ENCODE measurements at regions not wholly inside any gene's neighbourhood (a gene's known extent, or its start where the extent isn't known, plus 50 kb on each side); places are given as distances from the start of the nearest gene placed in this dataset.

DNA sequence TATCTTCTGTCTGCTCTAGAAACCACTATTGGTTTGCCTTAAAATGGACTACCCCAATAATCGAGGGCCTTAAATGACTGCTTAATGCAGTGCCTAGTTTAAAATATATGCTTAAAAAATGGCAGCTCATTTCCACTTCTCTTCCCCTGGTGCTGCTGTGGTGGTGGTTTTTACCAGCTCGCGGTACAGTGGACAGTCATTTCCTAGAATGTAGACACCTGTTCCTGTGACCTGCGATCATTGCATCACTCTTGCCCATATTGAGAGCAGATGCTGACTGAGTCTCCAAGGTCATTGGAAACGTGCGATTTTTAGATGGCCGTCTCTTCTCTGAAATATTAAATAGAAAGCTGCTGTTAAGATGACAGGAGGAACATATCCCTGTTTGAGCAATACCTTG, 164.1 kb downstream of the UTRN start:
- TF ChIP-seq, protein P1, sequence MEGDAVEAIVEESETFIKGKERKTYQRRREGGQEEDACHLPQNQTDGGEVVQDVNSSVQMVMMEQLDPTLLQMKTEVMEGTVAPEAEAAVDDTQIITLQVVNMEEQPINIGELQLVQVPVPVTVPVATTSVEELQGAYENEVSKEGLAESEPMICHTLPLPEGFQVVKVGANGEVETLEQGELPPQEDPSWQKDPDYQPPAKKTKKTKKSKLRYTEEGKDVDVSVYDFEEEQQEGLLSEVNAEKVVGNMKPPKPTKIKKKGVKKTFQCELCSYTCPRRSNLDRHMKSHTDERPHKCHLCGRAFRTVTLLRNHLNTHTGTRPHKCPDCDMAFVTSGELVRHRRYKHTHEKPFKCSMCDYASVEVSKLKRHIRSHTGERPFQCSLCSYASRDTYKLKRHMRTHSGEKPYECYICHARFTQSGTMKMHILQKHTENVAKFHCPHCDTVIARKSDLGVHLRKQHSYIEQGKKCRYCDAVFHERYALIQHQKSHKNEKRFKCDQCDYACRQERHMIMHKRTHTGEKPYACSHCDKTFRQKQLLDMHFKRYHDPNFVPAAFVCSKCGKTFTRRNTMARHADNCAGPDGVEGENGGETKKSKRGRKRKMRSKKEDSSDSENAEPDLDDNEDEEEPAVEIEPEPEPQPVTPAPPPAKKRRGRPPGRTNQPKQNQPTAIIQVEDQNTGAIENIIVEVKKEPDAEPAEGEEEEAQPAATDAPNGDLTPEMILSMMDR (conservative IDR thresholded peaks at IDR 0.05; ENCODE audit: low read depth, low read length), result no peak
- no peak for TF ChIP-seq EZH2 (IDR thresholded peaks at IDR 0.05; ENCODE audit: borderline replicate concordance, low read depth, low read length, poor library complexity, severe bottlenecking)
